ENCODE measurements at regions not wholly inside any gene's neighbourhood (a gene's known extent, or its start where the extent isn't known, plus 50 kb on each side); places are given as distances from the start of the nearest gene placed in this dataset.

DNA sequence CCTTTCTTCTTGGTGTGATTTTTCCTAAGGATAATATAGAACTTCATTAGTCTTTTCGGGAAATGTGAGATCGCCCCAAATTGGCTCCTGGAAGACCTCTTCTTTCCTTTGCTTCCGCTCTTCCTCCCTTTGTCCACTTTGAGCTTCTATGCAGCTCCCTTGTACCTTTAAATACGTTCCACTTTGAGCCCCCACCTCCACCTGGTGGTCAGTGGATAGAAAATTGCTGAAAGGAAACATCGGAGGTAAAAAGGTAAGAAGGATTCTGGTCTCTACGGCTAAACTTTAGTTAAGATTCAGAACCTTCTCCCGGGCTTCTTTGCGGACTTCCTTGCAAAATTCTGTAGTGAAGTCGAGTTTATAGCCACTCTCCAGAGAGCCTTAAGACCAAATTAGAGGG, 55.0 kb upstream of the TM9SF2 start:
- H3K36me3 ChIP-seq (ENCODE audit: low read depth) = no peaks in the 10 kb centered on the region
- DNase-seq = no peak
- no peak overlapping the region for H3K4me2 ChIP-seq (ENCODE audit: unreplicated experiment)
- 67 to 69% methylated on average over 9 of the region's 9 CpGs for WGBS, 2 experiments (ENCODE audit: low coverage in 1 of 2, low lambda C conversion rate in 2 of 2, missing lambda C conversion rate in 2 of 2)
- TF ChIP-seq EZH2 (IDR thresholded peaks at IDR 0.05; ENCODE audit: insufficient read depth, poor library complexity, severe bottlenecking) (no peak), EZH2phosphoT487 (IDR thresholded peaks at IDR 0.05; ENCODE audit: insufficient read depth, low read depth) (no peak)
- no peaks in the 10 kb centered on the region for H3K79me2 ChIP-seq (ENCODE audit: insufficient read depth)
- H3K9ac ChIP-seq = no peak overlapping the region
- H3K4me3 ChIP-seq = no peak overlapping the region
- no peaks in the 10 kb centered on the region for H3K9me2 ChIP-seq (ENCODE audit: insufficient read depth)
- H3F3A ChIP-seq (ENCODE audit: insufficient read depth) = no peaks in the 10 kb centered on the region
- H3K4me1 ChIP-seq (ENCODE audit: insufficient read depth) = no peaks in the 10 kb centered on the region
- no peak overlapping the region for H3K27ac ChIP-seq
- no peaks in the 10 kb centered on the region for H4K20me1 ChIP-seq (ENCODE audit: insufficient read depth)
- no peaks in the 10 kb centered on the region for H3K9me3 ChIP-seq (ENCODE audit: low read depth)
- no peaks in the 10 kb centered on the region for H3K27me3 ChIP-seq (replicated peaks; ENCODE audit: insufficient read depth)
- in situ Hi-C loops (cut with MboI) = no loop called here
- H2AFZ ChIP-seq = no peak overlapping the region

GRCh38 chr13:99448546-99448945, 52.7 kb upstream of the TM9SF2 start:
- peaks cover 8% of the 10 kb centered on the region; the same call in 1 of the 2 replicates for H3K4me1 ChIP-seq (ENCODE audit: insufficient read depth)
- no peak for DNase-seq
- H3K4me2 ChIP-seq (ENCODE audit: unreplicated experiment) = no peak overlapping the region
- no peaks in the 10 kb centered on the region for H3K36me3 ChIP-seq (ENCODE audit: low read depth)
- WGBS, 2 experiments (ENCODE audit: low coverage in 1 of 2, low lambda C conversion rate in 2 of 2, missing lambda C conversion rate in 2 of 2) = 87 to 90% methylated on average over 5 of the region's 5 CpGs
- no peak overlapping the region for H3K27ac ChIP-seq
- no peaks in the 10 kb centered on the region for H3K9me3 ChIP-seq (ENCODE audit: low read depth)
- no peaks in the 10 kb centered on the region for H4K20me1 ChIP-seq (ENCODE audit: insufficient read depth)
- TF ChIP-seq EZH2 (IDR thresholded peaks at IDR 0.05; ENCODE audit: insufficient read depth, poor library complexity, severe bottlenecking) (no peak), EZH2phosphoT487 (IDR thresholded peaks at IDR 0.05; ENCODE audit: insufficient read depth, low read depth) (no peak)
- no peak overlapping the region for H3K4me3 ChIP-seq
- no peak overlapping the region for H2AFZ ChIP-seq
- peaks cover 13% of the 10 kb centered on the region for H3F3A ChIP-seq (ENCODE audit: insufficient read depth)
- no peaks in the 10 kb centered on the region for H3K27me3 ChIP-seq (replicated peaks; ENCODE audit: insufficient read depth)
- no peaks in the 10 kb centered on the region for H3K9me2 ChIP-seq (ENCODE audit: insufficient read depth)
- no peaks in the 10 kb centered on the region for H3K79me2 ChIP-seq (ENCODE audit: insufficient read depth)
- H3K9ac ChIP-seq = no peak overlapping the region
- in situ Hi-C loops (cut with MboI) = no loop called here

- no peaks in the 10 kb centered on the region for H3K36me3 ChIP-seq (ENCODE audit: low read depth)
- in situ Hi-C loops (cut with MboI) = no loop called here
- H3K4me2 ChIP-seq (ENCODE audit: unreplicated experiment) = no peak overlapping the region
- H3K9ac ChIP-seq = no peak overlapping the region
- TF ChIP-seq EZH2 (IDR thresholded peaks at IDR 0.05; ENCODE audit: insufficient read depth, poor library complexity, severe bottlenecking) (no peak), EZH2phosphoT487 (IDR thresholded peaks at IDR 0.05; ENCODE audit: insufficient read depth, low read depth) (no peak)
- no peaks in the 10 kb centered on the region for H3K9me3 ChIP-seq (ENCODE audit: low read depth)
- H4K20me1 ChIP-seq (ENCODE audit: insufficient read depth) = no peaks in the 10 kb centered on the region
- H3K27me3 ChIP-seq (replicated peaks; ENCODE audit: insufficient read depth) = no peaks in the 10 kb centered on the region
- H3K79me2 ChIP-seq (ENCODE audit: insufficient read depth) = no peaks in the 10 kb centered on the region
- H3F3A ChIP-seq (ENCODE audit: insufficient read depth) = peaks cover 15% of the 10 kb centered on the region
- DNase-seq = no peak
- no peaks in the 10 kb centered on the region for H3K9me2 ChIP-seq (ENCODE audit: insufficient read depth)
- no peak overlapping the region for H2AFZ ChIP-seq
- no peak overlapping the region for H3K4me3 ChIP-seq
- no peak overlapping the region for H3K27ac ChIP-seq
- peaks cover 8% of the 10 kb centered on the region; the same call in 1 of the 2 replicates for H3K4me1 ChIP-seq (ENCODE audit: insufficient read depth)
Measured at GRCh38 chr13:99450416-99450815, 50.9 kb upstream of the TM9SF2 start.
